ENCODE measurements at regions not wholly inside any gene's neighbourhood (a gene's known extent, or its start where the extent isn't known, plus 50 kb on each side); places are given as distances from the start of the nearest gene placed in this dataset.

DNA sequence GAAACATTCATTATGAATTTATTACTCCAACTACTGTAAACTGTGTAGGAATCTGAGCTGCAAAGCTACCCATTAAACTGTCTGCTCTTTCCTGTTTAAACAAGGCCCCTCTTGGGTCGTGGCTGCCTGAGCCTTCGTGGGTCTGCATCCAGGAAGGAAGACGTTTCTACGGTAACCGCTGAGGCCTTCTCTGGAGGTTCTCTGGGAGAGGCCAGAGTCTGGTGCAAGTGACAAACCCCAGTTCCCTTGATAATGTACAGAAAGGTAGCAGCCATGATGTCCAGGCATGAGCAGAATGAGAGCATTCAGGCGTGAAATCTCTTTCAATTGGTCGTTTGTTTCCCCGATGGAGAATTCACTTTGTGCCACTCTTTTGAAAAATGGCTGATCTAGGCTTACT lies 350.2 kb downstream of the PLPP3 start:
- no peak for DNase-seq (ENCODE audit: low read depth, low spot score)
- in situ Hi-C loops (cut with HindIII; ENCODE audit: low pct_unique_long_range_greater_than_20kb, low sequenced_read_pairs) = no loop called here

DNA sequence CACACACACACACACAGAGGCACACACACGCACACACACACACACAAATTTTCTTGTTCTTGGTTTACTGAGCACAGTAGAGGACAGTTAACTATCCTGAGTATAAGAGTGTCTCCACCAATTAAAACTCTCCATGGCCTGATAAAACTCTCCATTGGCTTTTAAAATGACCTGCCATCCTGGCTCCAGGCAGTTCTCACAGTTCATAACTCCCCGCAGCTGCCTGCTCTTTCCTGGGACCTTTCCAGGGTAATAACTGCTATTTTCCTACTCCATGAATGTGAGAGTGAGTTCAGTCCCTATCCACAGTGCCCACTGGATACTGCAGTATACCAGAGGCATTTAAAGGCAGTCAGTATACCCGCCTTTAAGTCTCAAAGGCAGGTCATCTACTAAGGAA lies 351.5 kb downstream of the PLPP3 start:
- DNase-seq (ENCODE audit: low read depth, low spot score) = no peak
- in situ Hi-C loops (cut with HindIII; ENCODE audit: low pct_unique_long_range_greater_than_20kb, low sequenced_read_pairs) = no loop called here

DNA sequence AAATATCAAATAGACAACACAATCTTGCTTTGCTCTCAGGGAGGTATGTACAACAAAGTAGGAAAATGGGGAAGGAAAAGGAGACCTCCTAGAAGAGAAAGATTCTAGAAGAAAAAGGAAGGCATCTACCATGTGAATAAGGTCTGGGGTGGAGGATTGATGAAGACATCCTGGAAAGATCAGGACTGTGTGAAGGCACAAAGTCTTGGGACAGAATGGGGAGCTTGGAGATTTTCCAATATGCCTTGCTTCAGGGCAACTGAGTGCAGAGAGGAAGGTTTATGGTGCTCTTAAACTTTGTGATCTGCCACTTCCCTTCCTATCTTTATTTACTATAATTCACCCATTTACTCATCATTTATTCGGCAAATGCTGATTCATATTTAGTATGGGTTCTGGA lies 352.0 kb downstream of the PLPP3 start:
- DNase-seq (ENCODE audit: low read depth, low spot score) = no peak
- in situ Hi-C loops (cut with HindIII; ENCODE audit: low pct_unique_long_range_greater_than_20kb, low sequenced_read_pairs) = no loop called here

DNA sequence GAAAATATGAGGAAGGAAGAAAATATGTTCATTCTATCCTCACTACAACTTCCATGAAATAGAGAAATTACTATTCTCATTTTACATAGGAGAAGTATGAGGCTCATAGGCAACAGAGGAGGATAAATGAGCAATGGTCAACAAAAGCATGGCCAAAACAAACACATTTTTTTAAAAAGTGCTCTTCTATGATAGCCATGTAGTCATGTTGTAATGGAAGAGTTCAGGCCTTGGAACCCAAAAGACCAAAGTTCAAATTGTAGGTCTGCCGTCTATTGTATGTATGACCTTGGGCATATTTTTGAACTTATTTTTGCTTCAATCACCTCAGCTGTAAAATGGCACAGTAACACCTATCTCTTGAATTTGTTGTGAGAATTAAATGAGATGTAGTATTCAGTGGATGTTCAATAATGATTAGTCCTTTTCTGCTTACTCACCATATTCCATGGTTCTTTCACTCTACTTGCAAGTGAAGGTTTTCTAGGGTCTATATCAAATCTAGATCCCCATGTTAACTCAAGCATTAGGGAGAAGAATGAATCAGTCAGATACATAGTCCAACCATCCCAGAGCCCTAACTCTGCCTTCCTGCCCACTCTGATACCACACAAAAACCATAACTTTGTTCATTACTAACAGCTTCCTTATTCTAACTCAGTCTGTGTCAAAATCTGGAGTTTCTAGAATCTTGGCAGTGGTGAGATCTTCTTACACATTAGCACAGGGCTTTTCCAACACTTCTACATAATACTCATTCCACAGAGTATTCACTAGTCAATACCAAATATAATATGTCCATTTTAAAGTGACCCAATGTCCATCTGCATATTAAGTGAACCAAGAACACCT lies 353.2 kb downstream of the PLPP3 start:
- in situ Hi-C loops (cut with HindIII; ENCODE audit: low pct_unique_long_range_greater_than_20kb, low sequenced_read_pairs) = no loop called here
- DNase-seq (ENCODE audit: low read depth, low spot score) = no peak

DNA sequence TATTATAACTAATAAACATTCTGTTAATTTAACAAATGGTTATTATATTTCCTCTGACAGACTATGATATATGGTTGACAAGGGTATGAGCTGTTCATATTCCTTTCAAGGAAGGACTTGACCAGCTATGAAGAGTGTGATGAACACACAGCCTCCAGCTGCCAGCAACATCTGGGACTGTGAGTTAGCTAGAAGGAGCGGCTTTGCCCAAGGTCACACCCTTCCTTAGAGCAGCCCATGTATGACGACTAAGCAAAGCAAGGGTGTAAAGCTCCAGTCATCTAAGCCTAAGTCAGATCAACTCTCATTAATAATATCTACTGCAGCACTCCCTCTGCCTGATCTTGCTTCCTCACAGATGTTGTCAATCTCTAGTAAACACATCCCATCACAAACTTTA lies 355.4 kb downstream of the PLPP3 start:
- in situ Hi-C loops (cut with HindIII; ENCODE audit: low pct_unique_long_range_greater_than_20kb, low sequenced_read_pairs) = no loop called here

DNA sequence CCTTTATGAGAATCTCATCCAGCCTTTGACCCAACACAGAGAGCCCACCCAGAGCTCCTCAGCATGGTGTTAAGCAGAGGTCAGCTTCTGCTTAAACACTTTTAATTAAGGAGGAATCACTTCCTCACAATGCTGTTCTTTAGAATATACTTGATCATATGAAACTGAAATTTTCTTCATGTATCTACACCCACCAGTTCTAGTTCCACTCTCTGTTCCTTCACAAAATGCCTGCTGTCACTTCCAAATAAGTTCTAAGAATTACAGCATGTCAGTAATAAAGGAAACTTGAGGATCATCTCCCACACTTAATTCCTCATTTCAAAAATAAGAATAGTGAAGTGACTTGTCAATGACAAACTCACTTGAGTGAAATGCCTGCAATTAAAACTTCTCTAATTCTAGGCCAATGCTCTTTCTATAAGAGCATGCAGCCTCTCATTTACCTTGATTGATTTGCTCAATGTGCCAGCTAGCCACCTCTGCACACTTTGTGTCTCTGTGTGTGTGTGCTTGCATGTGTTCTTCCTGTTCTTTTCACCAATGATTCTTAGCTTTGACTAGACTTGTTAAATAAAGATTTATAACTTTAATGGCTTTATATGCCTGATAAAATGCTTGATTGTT lies 356.3 kb downstream of the PLPP3 start:
- in situ Hi-C loops (cut with HindIII; ENCODE audit: low pct_unique_long_range_greater_than_20kb, low sequenced_read_pairs) = no loop called here
- DNase-seq (ENCODE audit: low read depth, low spot score) = no peak

More for the DNA sequence above, 355.4 kb downstream of the PLPP3 start:
- DNase-seq (ENCODE audit: low read depth, low spot score) = no peak

DNA sequence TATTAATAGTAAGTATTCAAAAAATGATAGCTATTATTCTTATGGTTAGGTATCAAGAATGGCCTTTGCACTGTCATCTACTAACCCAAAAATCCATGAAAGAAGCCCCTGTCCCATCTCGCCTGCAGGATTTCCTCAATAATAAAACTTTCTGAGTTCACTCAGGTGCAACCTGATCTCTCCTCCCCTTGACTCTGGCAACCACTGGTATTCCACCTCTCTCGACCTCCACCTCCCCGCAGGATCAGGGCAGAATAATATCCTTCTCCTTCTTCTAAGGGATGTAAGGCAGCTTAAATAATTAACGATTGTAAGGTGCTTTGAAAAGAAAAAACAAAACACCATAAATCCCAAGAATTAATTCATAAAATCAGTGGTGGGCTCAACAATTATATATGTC lies 359.3 kb downstream of the PLPP3 start:
- DNase-seq (ENCODE audit: low read depth, low spot score) = no peak
- in situ Hi-C loops (cut with HindIII; ENCODE audit: low pct_unique_long_range_greater_than_20kb, low sequenced_read_pairs) = no loop called here

DNA sequence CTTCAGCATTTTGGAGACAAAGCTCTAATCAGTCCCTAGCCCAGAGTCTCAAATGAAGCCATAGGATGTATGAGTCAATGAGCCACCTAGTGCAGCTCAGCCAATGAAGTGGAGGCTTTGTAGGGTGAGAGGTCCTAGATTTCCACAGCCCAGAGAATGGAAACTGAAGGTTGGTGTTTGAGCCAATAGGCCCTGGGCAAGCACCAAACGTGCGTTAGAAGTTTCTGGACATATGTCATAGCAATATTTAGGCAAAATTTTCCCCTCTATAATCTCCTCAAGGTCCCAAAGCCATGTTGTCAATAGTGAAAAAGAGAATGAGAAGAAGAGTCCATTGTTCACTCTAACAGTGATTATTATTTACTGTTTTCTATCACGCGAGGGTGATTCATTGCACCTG lies 361.3 kb downstream of the PLPP3 start:
- DNase-seq (ENCODE audit: low read depth, low spot score) = no peak
- in situ Hi-C loops (cut with HindIII; ENCODE audit: low pct_unique_long_range_greater_than_20kb, low sequenced_read_pairs) = no loop called here

DNA sequence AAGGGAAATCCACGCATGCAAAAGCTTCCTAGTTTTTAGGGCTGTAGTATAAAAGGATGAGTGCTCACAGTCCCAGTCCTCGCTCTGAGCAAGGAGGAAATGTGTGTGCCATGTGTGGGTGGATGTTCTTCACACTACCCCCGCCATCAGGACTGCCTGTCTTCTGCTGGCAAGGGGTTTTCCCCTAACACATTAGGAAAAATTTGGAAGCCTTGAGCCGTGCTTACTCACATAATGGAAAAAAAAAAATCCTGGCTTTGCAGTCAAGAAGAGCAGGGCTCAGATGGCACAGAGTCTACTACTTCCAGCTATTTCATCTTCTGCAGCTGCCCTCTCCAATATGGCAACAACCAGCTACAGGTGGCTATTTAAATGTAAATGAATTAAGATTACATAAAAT lies 363.1 kb downstream of the PLPP3 start:
- in situ Hi-C loops (cut with HindIII; ENCODE audit: low pct_unique_long_range_greater_than_20kb, low sequenced_read_pairs) = no loop called here
- no peak for DNase-seq (ENCODE audit: low read depth, low spot score)

DNA sequence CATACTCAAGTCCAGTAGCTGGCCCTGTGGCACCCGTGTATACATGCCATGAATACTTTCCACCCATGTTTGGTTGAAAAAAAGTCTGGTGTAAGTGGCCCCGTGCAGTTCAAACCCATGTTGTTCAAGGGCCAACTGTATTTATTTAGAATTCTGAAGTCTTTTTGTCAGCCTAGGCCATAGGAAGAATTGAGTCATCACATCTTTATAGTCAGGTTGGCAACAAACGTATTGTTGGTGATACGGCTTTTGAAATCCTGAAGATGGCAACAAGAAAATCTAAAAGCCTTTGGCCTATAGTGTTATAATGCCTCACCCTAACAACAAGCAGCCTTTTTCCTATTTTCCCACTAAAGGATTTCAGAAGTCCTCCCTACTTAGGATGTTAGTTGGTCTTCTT lies 363.6 kb downstream of the PLPP3 start:
- in situ Hi-C loops (cut with HindIII; ENCODE audit: low pct_unique_long_range_greater_than_20kb, low sequenced_read_pairs) = no loop called here
- DNase-seq (ENCODE audit: low read depth, low spot score) = no peak

DNA sequence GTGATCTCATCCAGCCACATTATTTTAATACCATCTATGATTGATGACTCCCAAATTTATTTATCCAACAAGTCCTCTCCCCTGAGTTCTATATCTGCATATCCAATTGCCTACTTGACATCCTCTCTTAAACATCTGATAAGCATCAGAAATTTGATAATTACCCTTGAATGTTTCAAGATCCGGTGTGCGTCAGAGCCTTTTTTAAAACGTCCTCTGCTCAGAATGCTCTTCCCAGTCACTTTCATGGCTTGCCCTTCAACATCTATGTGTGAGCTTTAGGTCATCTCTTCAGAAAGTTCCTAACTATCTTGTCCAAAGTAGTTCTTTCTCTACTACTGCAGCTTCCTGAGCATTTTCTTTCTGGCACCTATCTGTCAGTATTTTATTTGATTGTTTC lies 364.3 kb downstream of the PLPP3 start:
- no peak for DNase-seq (ENCODE audit: low read depth, low spot score)
- in situ Hi-C loops (cut with HindIII; ENCODE audit: low pct_unique_long_range_greater_than_20kb, low sequenced_read_pairs) = no loop called here

DNA sequence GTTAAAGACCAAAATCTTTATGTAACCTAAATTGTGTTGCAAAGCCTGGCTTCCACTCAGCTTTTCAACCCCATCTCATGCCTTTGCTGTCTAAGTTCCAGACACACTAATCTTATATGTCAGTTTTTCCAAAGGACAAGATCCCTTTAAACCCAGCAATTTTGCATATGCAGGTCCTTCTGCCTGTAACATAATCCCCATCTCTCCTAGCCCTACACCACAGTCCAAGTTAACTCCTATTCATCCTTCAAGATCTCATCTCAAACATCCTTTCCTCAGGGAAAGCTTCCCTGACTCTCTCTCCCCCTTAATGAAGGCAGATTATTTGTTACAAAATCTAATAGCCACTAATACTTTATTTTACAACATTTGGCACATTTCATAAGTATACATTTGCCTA lies 366.3 kb downstream of the PLPP3 start:
- in situ Hi-C loops (cut with HindIII; ENCODE audit: low pct_unique_long_range_greater_than_20kb, low sequenced_read_pairs) = no loop called here
- DNase-seq (ENCODE audit: low read depth, low spot score) = no peak

DNA sequence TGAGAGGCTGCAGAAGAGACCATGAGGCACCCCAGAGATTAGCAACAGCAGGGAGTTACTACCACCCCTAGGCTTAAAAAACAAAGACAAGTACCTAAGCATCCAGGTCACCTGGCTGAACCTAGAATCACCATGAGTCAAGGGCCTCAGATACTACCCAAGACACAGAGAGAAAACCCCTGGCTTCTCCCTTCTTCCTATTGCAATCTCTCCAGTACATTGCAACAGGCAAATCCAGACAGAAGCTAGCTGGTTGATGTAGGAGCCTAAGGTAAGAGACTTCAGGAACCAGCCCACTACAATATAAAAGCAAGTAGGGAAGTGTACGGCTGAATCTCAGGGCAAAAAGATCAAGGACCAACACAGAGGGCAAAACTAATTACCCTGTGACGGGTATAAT lies 367.2 kb downstream of the PLPP3 start:
- in situ Hi-C loops (cut with HindIII; ENCODE audit: low pct_unique_long_range_greater_than_20kb, low sequenced_read_pairs) = no loop called here
- DNase-seq (ENCODE audit: low read depth, low spot score) = no peak

DNA sequence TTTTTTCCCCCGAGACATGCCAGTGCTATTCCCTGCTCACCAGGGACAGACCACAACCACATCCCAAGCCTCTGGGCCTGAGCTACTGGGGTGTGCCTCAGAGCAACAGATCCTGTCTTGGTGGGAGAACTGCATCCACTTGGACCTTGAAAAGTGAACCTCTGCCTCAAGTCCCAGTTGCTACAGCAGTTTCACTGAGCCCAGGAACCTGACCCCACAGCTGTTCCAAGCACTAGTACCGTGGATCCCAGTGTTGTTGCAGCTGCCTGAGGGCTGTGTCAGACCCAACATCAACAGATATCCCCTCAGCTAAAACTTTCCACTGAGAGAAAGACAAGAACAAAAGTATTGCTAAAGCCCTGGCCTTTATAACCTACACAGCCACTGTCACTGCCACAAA lies 373.0 kb downstream of the PLPP3 start:
- DNase-seq (ENCODE audit: low read depth, low spot score) = no peak
- in situ Hi-C loops (cut with HindIII; ENCODE audit: low pct_unique_long_range_greater_than_20kb, low sequenced_read_pairs) = no loop called here

DNA sequence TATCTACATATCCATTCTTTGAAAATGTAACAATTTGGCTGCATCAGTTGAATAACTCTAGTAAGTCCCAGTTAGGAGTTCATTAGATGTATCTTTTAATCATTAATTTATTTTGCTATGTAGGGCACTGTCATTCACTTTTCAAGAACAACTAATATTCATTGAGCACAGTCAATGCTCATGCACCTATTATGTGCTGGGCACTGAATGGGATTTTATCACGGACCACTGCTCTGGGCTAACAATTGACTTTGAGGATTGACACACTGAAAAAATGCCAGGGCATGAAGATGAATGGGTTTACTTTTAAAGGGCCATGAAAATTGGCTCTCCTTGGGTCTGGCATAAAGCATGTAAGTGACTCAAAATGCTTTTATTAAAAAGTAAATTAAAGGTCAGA lies 375.2 kb downstream of the PLPP3 start:
- no peak for DNase-seq (ENCODE audit: low read depth, low spot score)
- in situ Hi-C loops (cut with HindIII; ENCODE audit: low pct_unique_long_range_greater_than_20kb, low sequenced_read_pairs) = no loop called here

DNA sequence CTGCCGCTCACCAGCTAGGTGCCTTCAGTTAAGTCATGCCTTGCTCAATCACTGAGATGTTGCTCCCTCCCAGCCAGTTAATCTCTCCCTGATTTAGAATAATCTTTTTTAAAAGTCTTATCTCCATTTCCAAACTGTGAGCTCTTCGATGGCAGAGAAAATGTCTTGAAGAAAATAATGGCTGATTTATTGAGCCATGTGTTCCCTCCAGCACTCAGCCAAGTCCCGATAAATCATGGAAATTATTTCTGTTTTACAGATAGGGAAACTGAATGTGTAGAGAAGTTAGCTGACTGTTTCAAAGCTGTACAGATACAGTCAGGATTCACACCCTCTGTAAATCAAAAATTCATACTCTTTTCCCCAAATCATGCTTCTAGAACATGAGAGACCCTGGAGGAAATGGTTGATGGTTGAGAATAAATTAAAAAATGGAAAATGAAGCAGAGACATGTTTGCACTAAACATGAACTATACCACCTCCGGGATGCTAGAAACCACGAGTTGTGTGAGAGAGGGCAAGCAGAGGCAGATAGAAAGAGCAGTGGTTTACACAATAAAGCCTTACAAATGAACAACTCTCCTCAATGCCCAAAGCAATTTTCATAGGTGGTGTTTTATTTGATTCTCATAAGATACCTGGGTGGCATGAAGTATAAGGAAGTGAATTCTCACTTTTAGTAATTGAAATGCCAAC lies 376.4 kb downstream of the PLPP3 start:
- DNase-seq (ENCODE audit: low read depth, low spot score) = no peak
- in situ Hi-C loops (cut with HindIII; ENCODE audit: low pct_unique_long_range_greater_than_20kb, low sequenced_read_pairs) = no loop called here

DNA sequence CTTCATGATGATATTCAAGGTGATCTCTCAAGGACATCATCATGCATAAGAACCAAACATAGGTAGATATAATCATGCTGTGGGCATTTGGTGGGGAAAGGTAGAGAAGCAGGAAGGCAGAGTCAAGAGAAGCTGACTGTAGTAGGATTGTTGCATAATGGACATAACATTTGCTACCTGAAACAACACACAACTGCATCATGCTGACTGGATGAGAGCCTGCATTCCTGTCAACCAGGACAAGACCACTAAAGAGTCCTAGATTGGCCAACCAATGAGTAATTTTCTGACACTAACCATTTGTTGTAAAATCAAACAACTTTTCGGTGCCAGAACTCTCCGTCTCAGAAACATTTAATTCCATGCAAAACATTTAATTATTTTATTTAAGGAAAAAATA lies 377.2 kb downstream of the PLPP3 start:
- DNase-seq (ENCODE audit: low read depth, low spot score) = no peak
- in situ Hi-C loops (cut with HindIII; ENCODE audit: low pct_unique_long_range_greater_than_20kb, low sequenced_read_pairs) = no loop called here

DNA sequence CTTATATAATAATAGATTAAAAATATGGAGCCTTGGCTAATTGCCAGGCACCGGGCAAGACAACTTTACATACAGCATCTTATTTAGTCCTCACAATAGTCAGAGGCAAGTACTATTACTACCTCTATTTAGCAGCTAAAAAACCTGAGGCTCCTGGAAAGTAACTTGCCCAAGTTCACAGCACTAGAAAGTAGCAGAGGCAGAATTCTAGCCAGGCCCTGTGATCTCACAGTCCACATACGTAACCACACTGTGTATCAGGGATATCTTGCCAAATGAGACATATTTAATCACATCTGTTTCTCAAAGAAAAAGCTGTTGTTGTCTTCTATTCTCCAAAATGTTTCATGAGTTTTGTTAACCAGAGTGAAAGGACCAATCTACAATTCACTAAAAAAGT lies 378.5 kb downstream of the PLPP3 start:
- no peak for DNase-seq (ENCODE audit: low read depth, low spot score)
- in situ Hi-C loops (cut with HindIII; ENCODE audit: low pct_unique_long_range_greater_than_20kb, low sequenced_read_pairs) = no loop called here

DNA sequence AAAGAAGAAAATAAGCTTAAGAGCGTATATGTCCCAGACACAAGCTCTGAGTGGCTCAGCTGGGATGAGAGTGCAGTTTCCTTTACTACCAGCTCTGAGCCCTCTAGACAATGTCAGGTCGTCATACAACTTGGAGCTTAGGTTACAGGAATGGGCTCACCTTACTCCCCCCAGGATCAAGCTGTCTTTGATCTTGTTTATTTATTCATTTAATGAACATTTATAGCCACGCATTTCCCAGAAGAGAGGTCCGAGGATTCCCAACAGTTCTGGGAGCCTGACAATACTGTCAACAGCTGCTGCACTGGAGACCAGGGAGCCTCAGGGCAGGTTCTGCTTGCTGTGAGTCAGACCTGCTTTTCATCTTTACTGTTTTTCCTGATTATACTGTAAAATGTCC lies 378.9 kb downstream of the PLPP3 start:
- no peak for DNase-seq (ENCODE audit: low read depth, low spot score)
- in situ Hi-C loops (cut with HindIII; ENCODE audit: low pct_unique_long_range_greater_than_20kb, low sequenced_read_pairs) = no loop called here

Measured in SK-MEL-5 (cell line).